IPS-18a (cell line): ENCODE measurements at regions not wholly inside any gene's neighbourhood (a gene's known extent, or its start where the extent isn't known, plus 50 kb on each side); places are given as distances from the start of the nearest gene placed in this dataset.

ENCODE experiments used
- H3K27ac ChIP-seq: one replicate; pipeline ENCODE4 v1.5.1; 2013; ENCODE audit warnings: low read length
- H3K27me3 ChIP-seq: one replicate; pipeline ENCODE4 v1.6.1; 2013; ENCODE audit warnings: mild to moderate bottlenecking, low read length; ENCODE audit not compliant: control insufficient read depth, insufficient read depth
- H3K36me3 ChIP-seq: one replicate; pipeline ENCODE4 v1.6.1; 2013; ENCODE audit warnings: low read depth, low read length; ENCODE audit not compliant: control insufficient read depth
- H3K4me1 ChIP-seq: one replicate; pipeline ENCODE4 v1.6.1; 2013; ENCODE audit warnings: low read depth, low read length; ENCODE audit not compliant: control insufficient read depth
- H3K4me3 ChIP-seq: one replicate; pipeline ENCODE4 v1.5.1; 2013; ENCODE audit warnings: low read length
- H3K9ac ChIP-seq: one replicate; pipeline ENCODE4 v1.6.1; 2013; ENCODE audit warnings: mild to moderate bottlenecking, low read length, moderate library complexity
- H3K9me3 ChIP-seq: one replicate; pipeline ENCODE4 v1.6.1; 2013; ENCODE audit warnings: low read depth, low read length; ENCODE audit not compliant: control insufficient read depth

- no peaks in the 10 kb centered on the region for H3K4me1 ChIP-seq
- H3K27me3 ChIP-seq = no peaks in the 10 kb centered on the region
- H3K27ac ChIP-seq = no peak overlapping the region
- no peaks in the 10 kb centered on the region for H3K36me3 ChIP-seq
- H3K9ac ChIP-seq = no peak overlapping the region
- H3K4me3 ChIP-seq = no peak overlapping the region
- no peaks in the 10 kb centered on the region for H3K9me3 ChIP-seq
Measured at GRCh38 chr4:24394041-24394440, 190.3 kb downstream of the DHX15 start.

- Histone ChIP-seq H3K9me3 (no peaks in the 10 kb centered on the region), H3K27ac (no peak overlapping the region), H3K4me3 (no peak overlapping the region), H3K36me3 (no peaks in the 10 kb centered on the region), H3K4me1 (no peaks in the 10 kb centered on the region), H3K27me3 (no peaks in the 10 kb centered on the region), H3K9ac (no peak overlapping the region)
Measured at GRCh38 chr4:24392613-24393012, 191.7 kb downstream of the DHX15 start.

- Histone ChIP-seq H3K9me3 (no peaks in the 10 kb centered on the region), H3K9ac (no peak overlapping the region), H3K4me1 (no peaks in the 10 kb centered on the region), H3K4me3 (no peak overlapping the region), H3K36me3 (no peaks in the 10 kb centered on the region), H3K27me3 (no peaks in the 10 kb centered on the region), H3K27ac (no peak overlapping the region)
Measured at GRCh38 chr4:24382381-24382780, 202.0 kb downstream of the DHX15 start.

- Histone ChIP-seq H3K27ac (no peak overlapping the region), H3K27me3 (no peaks in the 10 kb centered on the region), H3K9me3 (no peaks in the 10 kb centered on the region), H3K4me3 (no peak overlapping the region), H3K4me1 (no peaks in the 10 kb centered on the region), H3K9ac (no peak overlapping the region), H3K36me3 (no peaks in the 10 kb centered on the region)
Measured at GRCh38 chr4:24380957-24381665, 203.2 kb downstream of the DHX15 start.

- Histone ChIP-seq H3K36me3 (no peaks in the 10 kb centered on the region), H3K27ac (no peak overlapping the region), H3K4me3 (no peak overlapping the region), H3K9ac (no peak overlapping the region), H3K27me3 (peaks cover 13% of the 10 kb centered on the region), H3K4me1 (no peaks in the 10 kb centered on the region), H3K9me3 (no peaks in the 10 kb centered on the region)
Measured at GRCh38 chr4:24373704-24374103, 210.7 kb downstream of the DHX15 start.

GRCh38 chr4:24372881-24373280 is 211.5 kb downstream of the DHX15 start:
- Histone ChIP-seq H3K4me1 (no peaks in the 10 kb centered on the region), H3K9me3 (no peaks in the 10 kb centered on the region), H3K9ac (no peak overlapping the region), H3K4me3 (no peak overlapping the region), H3K36me3 (no peaks in the 10 kb centered on the region), H3K27me3 (peaks cover 13% of the 10 kb centered on the region), H3K27ac (no peak overlapping the region)

- H3K4me3 ChIP-seq = no peak overlapping the region
- no peaks in the 10 kb centered on the region for H3K9me3 ChIP-seq
- H3K4me1 ChIP-seq = no peaks in the 10 kb centered on the region
- H3K27ac ChIP-seq = no peak overlapping the region
- H3K36me3 ChIP-seq = no peaks in the 10 kb centered on the region
- H3K9ac ChIP-seq = no peak overlapping the region
- H3K27me3 ChIP-seq = peaks cover 13% of the 10 kb centered on the region
Measured at GRCh38 chr4:24372341-24372740, 212.0 kb downstream of the DHX15 start.

GRCh38 chr4:24370421-24370820 is 213.9 kb downstream of the DHX15 start:
- Histone ChIP-seq H3K4me3 (no peak overlapping the region), H3K27ac (no peak overlapping the region), H3K36me3 (no peaks in the 10 kb centered on the region), H3K4me1 (no peaks in the 10 kb centered on the region), H3K9me3 (no peaks in the 10 kb centered on the region), H3K27me3 (peaks cover 22% of the 10 kb centered on the region), H3K9ac (no peak overlapping the region)

- Histone ChIP-seq H3K27ac (no peak overlapping the region), H3K4me3 (no peak overlapping the region), H3K9ac (no peak overlapping the region), H3K4me1 (no peaks in the 10 kb centered on the region), H3K36me3 (no peaks in the 10 kb centered on the region), H3K27me3 (peaks cover 22% of the 10 kb centered on the region), H3K9me3 (no peaks in the 10 kb centered on the region)
Measured at GRCh38 chr4:24369507-24370029, 214.8 kb downstream of the DHX15 start.

- no peaks in the 10 kb centered on the region for H3K36me3 ChIP-seq
- H3K9me3 ChIP-seq = no peaks in the 10 kb centered on the region
- H3K27ac ChIP-seq = no peak overlapping the region
- H3K27me3 ChIP-seq = peaks cover 22% of the 10 kb centered on the region
- H3K4me1 ChIP-seq = no peaks in the 10 kb centered on the region
- no peak overlapping the region for H3K4me3 ChIP-seq
- H3K9ac ChIP-seq = no peak overlapping the region
Measured at GRCh38 chr4:24368801-24369200, 215.6 kb downstream of the DHX15 start.

- Histone ChIP-seq H3K27me3 (peaks cover 16% of the 10 kb centered on the region), H3K9me3 (no peaks in the 10 kb centered on the region), H3K4me1 (no peaks in the 10 kb centered on the region), H3K36me3 (no peaks in the 10 kb centered on the region), H3K9ac (no peak overlapping the region), H3K27ac (no peak overlapping the region), H3K4me3 (no peak overlapping the region)
Measured at GRCh38 chr4:24364852-24365251, 219.5 kb downstream of the DHX15 start.

GRCh38 chr4:24364249-24364648 is 220.1 kb downstream of the DHX15 start:
- H3K36me3 ChIP-seq = no peaks in the 10 kb centered on the region
- no peaks in the 10 kb centered on the region for H3K4me1 ChIP-seq
- H3K4me3 ChIP-seq = no peak overlapping the region
- no peak overlapping the region for H3K27ac ChIP-seq
- H3K9ac ChIP-seq = no peak overlapping the region
- no peaks in the 10 kb centered on the region for H3K9me3 ChIP-seq
- H3K27me3 ChIP-seq = peaks cover 16% of the 10 kb centered on the region
